GM21619 (cell line): ENCODE measurements at regions not wholly inside any gene's neighbourhood (a gene's known extent, or its start where the extent isn't known, plus 50 kb on each side); places are given as distances from the start of the nearest gene placed in this dataset.
A peak's percentile ranks its signal among the peaks of the same experiment; 100 is the strongest.
"Not testable (repeated sequence)": the region's sequence is repeated elsewhere in the genome, so short reads cannot be mapped to it uniquely, and the experiment has no call there.

Experiments used
- ATAC-seq: cut with Tn5 transposase; IDR thresholded peaks from one replicate; pipeline ENCODE4 v1.9.1; 2021; ENCODE audit not compliant: unreplicated experiment

DNA sequence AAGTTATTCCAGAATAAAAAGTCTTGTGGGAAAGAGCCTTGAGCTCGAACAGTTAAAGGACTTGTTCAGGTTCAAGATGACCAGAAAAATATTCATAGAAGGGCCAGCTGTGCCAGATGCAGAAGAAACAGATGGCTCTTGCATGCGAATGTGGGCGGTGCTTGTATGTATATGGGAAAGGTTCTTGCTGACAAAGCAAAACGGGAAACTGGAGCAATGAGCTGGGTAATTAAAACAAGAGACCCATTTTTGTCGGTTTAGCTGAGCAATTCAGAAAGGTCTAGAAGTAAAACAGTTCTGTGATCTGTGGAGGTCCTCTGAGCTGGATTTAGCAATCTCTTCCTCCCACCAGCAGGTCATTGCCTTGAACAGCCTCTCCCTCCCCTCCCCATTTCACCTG lies 107.2 kb upstream of the MARK1 start:
- ATAC-seq = no peak

DNA sequence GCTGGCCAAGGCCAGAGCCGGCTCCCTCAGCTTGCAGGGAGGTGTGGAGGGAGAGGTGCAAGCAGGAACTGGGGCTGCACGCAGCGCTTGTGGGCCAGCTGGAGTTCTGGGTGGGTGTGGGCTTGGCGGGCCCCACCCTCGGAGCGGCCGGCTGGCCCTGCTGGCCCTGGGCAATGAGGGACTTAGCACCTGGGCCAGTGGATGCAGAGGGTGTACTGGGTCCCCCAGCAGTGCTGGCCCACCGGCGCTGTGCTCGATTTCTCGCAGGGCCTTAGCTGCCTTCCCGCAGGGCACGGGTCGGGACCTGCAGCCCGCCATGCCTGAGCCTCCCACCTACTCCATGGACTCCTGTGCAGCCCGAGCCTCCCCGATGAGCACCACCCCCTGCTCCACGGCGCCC lies 115.6 kb upstream of the MARK1 start:
- not testable (repeated sequence) for ATAC-seq

DNA sequence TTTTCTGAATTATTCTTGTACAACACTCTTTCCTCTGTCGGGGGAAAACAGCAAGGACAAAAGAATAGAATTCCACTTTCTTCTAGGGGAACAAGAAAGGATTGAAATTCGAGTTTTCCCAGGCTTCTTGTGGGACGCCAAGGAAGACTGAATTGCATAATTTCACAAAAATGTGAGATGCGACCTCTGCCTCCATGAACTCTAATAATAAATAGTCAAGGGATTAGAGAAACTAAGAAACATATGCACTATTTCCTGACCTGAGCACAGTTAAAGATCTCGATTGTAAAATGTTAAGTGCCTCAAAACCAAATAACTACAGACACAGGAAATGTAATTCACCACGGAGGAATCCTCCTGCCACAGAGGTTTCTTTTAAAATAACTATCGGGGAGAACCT lies 117.3 kb upstream of the MARK1 start:
- no peak for ATAC-seq

DNA sequence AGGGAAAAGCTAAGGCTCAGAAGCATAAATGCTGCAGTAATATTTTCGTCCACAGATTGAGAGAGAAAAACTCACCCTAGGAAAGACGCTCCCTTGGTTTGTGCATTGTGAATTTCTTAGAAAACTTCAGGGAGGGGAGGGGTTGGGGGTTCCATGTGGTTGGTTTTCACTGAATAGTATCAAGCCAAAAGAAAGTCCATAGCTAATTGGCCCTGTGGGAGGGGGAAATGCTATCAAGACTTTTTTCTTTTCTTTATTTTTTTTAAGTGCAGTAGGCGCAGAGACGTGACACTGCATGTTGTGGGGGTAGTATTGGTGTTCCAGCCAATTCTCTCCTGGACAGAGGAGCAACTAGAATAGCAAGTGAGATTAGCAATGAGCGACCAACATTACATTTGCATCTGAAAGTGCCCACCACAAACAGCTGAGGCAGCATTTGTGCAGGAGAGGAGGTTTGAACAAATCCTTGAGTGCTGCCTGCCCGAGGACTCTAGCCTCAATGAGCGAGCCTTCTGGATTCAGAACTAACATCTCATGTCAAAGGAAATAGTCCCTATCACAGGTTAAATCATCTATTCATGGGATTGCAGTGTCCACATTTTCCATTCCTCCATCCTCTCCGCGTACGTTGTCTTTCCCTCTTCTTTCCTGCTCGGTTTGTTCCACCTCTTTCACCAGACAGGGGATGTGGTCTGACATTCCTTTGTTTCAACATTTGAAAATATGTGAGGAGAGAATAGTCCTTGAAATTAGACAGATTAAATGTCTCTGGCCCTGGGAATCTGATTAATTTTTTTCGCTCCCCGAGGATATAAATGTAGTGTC lies 118.0 kb upstream of the MARK1 start:
- ATAC-seq = no peak

DNA sequence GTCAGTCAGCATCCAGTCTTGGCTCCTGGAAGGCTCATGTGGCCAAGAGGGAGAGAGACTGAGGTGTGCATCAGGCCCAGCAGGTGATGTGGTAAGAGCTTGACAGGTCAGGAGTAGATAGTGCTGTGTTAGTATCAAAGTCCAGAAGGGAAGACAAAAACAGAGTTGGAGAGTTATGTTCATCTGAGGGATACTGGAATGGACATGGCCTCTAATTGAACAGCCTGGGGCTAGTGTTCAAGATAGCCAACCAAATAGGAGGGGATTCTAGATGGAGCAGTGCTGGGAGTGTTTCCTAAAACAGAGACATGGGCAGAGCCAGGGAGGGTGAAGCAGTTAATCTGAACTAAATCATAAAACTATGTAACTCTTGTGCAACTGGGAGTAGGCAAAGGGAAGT lies 120.7 kb upstream of the MARK1 start:
- ATAC-seq = no peak

DNA sequence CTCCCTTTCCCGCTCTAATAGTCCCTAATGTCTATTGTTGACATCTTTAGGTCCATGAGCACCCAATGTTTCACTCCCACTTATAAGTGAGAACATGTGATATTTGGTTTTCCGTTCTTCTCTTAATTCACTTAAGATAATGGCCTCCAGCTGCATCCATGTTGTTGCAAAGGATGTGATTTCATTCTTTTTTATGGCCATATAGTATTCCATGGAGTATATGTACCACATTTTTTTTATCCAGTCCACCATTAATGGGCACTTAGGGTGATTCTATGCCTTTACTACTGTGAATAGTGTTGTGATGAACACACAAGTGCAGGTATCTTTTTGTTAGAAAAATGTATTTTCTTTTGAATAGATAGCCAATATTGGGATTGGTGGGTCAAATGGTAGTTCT lies 126.0 kb upstream of the RAB3GAP2 start:
- ATAC-seq = no peak

DNA sequence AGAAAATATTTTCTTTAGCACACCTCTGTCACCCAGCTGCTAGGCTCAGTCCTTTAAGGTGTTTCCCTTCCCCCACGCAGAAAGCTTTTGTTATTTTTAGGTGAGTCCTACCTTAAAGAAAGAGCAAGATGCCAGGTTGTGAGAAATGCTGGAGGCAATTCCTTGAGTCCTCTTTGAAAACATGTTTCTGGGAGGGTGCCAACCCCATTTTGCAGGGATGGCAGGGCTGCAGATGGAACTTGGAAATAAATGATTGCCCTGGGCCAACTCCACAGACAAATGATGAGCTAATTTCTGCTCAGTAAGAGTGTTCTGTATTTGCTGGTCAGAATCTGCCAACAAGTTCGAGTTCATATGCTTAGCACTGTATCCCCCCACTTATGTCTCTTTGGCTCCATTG lies 119.2 kb upstream of the RAB3GAP2 start:
- no peak for ATAC-seq

DNA sequence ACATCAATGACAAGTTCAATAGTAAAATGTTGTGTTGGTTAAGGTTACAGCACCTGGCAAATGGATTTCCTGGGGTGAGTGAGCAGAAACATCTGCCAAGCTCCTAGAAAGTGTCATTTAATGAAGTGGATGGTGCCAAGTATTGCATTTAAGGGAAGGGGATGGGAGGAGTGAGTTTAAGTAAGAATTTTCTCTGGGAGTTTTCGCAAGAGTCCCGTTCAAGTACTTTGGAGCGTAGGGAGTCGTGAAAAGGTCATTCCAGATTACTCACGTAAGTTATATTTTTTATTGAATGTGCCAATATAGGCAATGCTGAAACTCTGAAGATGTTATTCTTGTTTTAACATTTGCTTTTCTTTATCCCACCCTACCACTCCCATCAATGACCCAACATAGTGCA lies 117.4 kb upstream of the RAB3GAP2 start:
- no peak for ATAC-seq

DNA sequence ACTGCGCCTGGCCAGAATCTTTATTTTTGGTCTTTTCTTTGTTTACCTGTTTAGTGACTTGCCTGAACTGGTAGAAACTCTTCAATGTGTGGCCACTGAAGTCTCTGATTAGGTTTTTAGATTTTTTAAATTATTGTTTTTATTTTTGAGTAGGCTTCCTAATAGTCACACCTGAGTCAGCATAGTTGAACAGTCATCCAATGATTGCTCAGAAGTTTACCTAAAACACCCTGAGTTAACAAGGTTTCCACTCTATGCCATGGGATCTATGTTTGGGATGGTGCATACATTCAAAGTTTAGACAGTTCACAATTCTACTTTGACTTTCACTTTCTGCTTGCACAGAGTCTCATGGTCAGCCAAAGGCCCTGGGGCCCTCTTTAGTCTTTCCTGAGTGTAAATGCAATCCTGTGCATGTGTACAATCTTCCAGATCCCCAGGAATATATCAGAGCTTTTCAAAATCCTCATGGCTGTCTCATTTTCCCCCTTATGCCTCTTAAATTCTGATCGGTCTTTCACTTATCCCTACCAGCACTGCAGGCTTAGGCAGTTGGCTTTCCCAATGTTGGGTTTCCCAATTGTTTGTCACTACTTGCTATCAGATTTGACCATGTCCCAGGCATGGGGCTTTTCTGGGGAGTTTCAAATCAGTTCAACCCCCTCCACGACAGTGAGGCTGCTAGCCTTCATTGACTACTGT lies 114.4 kb upstream of the RAB3GAP2 start:
- ATAC-seq = no peak

DNA sequence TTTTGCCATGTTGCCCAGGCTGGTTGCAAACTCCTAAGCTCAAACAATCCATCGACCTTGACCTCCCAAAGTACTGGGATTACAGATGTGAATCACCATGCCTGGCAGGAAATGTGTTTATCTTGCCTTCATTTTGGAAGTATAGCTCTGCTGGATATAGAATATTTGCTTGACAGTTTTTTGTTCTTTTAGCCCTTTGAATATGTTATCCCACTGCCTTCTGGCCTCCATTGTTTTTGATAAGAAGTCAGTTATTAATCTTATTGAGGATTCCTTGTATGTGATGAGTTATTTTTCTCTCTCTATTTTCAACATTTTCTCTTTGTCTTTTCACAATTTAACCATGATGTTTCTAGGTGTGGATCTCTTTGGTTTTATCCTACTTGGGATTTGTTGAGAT lies 112.9 kb upstream of the RAB3GAP2 start:
- no peak for ATAC-seq

DNA sequence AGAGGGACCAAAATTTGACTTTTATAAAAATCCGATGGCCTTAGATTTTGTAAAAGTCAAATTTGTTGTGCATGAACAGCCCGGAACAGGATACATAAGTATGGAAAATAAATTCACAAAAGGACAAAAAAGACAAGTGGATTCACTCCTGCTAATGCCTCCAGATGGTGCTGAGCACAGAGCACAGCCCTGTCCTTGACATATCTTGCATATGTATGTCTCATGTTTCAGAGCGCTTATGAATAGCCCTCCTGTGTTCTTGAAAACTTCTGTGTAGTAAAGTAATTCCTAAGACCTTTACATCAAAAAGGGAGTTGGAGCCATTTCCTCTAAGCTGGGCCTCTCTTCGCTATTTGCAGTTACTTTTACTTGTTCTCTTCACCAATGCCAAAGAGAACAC lies 110.7 kb upstream of the RAB3GAP2 start:
- ATAC-seq = no peak

DNA sequence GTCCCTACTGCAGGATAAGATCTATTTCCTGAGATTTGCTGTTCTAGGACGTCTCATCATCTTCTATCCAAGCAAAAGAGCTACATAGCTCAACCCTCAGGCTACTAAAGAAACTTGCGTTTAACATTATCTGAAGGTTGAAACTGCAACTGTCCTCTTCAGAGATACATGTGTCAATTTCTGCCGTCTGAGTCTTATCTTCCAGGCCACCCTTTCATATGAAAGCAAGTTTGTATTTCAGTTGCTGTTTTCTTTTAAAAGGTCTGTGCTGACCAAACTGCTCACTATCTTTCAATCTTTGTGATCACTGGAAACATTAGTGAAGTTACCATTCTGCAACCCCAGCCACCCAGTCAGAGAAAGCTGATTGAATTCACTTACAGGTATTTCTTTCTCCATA lies 108.6 kb upstream of the RAB3GAP2 start:
- peak; percentile 72 for ATAC-seq

DNA sequence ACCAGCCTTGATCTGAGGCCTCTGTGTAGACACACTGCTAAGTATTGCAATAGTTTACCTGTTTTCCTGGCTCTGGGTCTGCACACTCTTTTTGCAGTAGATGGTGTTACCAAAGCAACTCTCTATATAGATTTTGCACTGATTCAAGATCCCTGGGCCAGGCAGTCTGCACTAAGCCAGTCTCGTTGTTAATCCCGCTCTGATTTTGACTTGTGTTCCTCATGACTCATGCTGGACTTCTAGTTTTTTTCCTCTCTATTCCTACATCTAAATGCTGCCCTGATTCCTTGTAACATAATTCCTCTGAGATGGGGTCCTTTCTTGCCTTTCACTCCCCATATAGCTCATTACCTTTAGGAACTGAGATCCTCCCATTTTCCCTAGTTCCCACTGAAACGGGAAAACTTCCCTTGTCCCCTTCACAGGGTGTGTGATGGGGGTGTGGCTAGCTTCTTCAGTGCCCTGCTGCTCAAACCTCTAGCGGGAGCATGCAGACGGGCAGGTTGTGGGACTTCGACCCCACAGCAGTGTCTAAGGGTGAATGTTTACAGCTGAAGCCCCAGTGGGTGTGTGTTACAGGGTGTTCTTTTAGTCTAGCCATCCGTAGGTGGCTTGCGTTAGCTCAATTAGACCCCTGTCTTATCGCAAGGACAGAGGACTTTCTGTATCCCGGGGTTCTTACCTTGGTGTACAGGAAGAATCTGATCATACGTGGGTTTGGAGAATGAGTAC lies 106.5 kb upstream of the RAB3GAP2 start:
- no peak for ATAC-seq

DNA sequence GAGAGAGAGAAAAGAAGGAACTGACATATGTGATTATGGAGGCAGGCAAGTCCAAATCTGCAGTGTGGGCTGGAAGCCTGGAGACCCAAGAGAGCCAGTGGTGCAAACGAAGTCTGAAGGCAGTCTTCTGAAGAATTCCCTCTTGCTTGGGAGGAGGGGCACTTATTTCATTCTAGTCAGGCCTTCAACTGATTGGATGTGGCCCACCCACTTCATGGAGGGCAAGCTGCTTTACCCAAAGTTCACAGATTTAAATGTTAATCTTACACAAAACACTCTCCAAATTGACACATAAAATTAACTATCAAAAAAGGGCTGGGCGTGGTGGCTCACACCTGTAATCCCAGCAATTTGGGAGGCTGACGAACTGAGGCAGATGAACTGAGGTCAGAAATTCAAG lies 103.5 kb upstream of the RAB3GAP2 start:
- no peak for ATAC-seq

DNA sequence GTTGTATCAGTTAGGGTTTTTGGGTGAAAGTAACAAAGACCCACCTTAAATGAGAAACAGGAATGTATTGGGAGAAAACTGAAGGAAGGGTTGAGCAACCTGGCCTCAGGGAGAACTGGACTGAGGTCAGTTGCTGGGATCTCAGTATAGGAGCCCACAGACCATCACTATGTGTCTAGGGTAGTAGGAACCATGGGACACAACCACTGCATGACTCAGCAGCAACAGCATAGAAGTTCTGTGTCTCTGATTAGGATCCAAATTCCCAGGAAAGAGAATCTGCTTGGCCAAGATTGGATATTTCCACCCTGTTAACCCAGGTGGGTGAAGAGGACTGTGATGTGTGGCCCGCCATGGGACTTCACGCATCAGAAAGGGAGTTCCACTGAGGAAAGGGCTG lies 102.2 kb upstream of the RAB3GAP2 start:
- ATAC-seq = no peak

DNA sequence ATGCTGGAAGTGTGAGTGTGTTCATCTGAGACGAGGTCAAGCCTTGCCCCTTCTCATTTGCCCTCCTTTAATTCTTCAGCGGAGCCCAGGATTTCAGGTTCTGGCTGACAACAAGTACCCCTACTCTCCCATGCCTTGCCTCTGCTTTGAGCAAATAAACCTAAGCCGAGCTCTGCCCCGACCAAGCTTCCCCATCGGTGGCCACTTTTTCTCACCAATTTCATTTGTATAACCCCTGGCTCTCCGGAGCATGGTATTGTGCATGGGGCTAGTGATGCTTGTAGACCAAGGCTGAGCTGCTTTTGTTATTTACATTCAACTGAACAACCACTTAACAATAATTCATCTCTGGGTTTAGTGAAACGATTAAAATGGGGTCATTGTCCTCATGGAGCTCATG lies 100.2 kb upstream of the RAB3GAP2 start:
- ATAC-seq = no peak

DNA sequence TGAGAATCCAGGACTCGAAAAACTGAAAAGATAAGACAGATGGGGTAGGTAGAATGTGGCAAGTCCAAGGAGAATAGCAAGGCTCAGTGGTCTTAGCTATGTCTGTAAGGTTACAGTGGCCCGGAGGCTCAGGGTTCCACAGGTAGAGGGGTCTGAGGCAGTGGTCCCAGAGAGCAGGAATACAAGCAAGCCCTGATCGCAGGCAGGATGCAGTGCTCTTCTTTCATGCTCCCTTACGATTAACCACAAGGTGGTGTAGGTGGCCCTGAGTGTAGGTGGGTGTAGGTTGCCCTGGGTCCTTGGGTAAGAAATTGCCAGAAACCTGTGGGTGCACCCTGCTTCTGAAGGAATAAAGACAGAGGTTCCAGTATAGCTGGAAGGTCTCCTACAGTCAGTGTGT lies 99.1 kb upstream of the RAB3GAP2 start:
- ATAC-seq = no peak

DNA sequence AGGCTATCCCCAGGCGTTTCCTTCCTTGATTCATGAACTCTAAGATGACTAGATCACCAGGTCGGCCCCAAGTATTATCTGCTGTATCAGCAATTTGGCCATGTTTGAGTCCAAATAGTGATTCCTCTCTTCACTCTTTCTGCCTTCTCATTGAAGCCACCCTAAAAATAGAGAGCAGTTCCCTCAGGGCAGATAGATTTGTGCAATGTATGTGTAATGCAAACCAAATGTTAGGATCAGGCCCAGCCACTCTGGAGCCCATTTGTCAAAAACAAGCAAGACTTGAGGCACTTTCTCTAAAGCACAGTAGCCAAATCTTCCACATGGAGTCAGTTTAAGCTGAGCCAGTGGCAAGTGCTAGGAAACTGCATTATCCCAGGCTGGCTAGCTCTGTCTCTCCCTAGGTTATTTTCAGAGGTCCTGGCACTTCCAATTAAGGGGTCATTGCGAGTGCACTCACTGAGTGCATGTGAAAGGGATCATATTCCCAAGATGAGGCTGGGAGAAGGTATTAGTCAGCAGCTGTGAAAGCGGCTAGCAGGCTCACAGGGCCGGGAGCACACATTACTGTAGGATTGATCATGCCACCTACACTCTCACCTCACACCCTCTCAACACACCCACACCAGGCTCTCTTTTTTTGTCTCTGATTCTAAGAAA lies 97.9 kb upstream of the RAB3GAP2 start:
- ATAC-seq = no peak

DNA sequence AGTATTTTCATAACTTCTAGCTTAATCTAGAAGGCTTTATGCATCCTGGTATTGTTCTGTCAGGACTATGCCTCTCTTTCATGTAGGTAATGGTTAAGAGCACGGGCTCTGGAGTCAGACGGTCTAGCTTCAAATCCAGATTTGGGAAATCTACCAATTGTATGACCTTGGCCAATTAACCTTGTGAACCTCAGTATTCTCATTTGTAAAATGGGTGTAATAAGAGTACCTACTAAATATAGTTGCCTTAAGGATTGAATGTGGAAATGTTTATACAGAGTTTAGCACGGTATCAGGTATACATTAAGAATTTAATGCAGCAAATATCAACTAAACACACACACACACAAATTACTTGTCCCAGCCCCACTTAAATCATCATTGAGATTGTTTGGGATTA lies 97.3 kb upstream of the RAB3GAP2 start:
- no peak for ATAC-seq

DNA sequence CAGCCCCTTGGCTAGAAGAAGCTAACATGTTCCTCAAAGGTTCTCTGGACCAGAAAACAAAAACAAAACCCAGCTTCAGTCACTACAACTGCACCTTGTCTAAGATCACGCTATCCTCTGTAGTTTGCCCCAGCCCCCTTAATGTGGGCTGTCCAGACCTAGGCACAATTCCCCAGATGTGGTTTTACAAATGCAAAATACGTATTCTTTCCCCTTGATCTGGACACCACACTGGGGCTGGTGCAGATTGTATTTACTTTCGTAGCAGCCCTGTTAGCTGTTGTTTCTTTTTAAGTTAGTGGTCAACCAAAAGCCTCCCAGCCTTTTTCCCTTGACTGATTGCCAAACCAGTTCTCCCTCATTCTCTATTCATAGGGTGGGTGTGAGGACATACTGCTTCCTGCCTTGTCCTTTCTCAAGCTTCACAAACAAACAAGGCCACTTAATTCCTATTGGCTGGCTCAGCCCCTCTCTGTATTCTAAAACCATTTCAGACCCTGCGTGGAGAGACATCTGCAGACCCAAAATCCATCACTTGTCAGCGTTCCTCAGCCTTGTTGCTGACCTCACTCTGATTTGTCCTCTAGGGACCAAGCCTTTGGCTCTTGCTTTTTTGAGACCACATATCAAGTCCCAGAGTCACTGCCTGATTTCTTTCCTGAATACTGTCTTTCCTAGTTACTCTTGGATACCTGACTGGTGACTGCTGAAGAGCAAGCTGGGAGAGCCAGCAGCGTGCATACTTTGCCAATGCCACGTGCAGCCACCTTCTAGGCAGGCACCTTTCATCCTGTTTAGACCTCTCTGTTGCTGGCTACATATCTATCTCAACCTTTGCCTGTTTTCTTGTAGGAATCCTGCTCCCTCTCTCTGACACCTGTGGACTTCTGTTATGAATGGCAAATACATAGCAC lies 96.4 kb upstream of the RAB3GAP2 start:
- no peak for ATAC-seq
